ENCODE measurements at regions not wholly inside any gene's neighbourhood (a gene's known extent, or its start where the extent isn't known, plus 50 kb on each side); places are given as distances from the start of the nearest gene placed in this dataset.
A peak's percentile ranks its signal among the peaks of the same experiment; 100 is the strongest.

DNA sequence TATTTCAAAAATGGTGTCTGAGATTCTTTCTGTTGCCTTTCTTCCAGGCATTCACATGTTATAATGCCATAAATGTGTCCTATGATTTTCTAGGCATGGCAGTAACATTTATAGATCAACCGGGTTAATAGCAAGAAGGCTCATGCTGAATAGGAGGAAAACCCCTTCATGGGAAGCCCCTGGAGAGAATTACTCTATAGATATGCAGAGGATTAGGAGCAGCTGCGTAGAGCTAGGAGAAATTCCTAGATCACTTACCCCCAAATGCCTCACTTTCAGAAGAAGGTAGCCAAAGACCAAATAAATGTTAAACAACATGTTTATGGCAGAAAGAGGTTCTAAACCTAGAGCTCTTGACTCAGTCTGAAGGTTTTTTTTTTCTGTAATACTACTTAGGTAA, 153.4 kb upstream of the CTNNA2 start:
- DNase-seq: no peak

DNA sequence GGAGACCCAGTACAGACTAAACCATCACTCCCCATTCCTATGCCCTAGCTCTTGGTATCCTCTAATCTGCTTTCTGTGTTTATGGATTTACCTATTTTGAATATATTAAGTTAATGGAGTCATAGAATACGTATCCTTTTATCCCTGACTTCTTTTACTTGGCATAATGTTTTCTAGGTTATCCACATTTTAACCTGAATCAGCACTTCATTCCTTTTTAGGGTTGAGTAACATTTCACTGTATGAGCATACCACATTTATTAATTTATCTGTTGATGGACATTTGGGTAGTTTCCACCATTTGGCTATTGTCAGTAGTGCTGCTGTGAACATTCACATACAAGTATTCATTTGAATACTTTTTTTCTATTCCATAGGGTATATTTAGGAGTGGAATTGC, 157.3 kb upstream of the CTNNA2 start:
- no peak for DNase-seq

- DNase-seq: no peak
Measured at GRCh38 chr2:79327460-79327859, 167.9 kb upstream of the REG3A start.

GRCh38 chr2:79320871-79321270, 161.3 kb upstream of the REG3A start:
- DNase-seq: no peak

GRCh38 chr2:79294994-79295393, 135.4 kb upstream of the REG3A start:
- DNase-seq: no peak

DNA sequence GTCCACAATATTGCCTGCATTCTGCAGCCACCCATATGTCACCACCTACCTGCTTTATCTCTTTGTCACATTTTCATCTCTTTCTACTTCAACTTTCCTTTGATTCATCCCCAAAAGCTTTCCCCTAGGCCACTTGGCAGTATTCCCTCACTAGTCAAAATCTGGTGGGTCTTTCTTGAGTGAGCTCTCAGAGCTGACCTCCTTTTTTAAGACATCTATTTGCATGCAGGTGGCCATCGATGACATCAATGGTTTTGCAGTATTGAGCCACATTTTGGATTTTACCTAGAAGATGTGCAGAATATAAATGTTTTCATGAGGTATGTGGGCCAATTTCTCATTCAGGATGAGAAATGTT, 133.4 kb upstream of the REG3A start:
- peak in 8 of 56 donors; percentile 1 to 71 (median 12) for DNase-seq

DNA sequence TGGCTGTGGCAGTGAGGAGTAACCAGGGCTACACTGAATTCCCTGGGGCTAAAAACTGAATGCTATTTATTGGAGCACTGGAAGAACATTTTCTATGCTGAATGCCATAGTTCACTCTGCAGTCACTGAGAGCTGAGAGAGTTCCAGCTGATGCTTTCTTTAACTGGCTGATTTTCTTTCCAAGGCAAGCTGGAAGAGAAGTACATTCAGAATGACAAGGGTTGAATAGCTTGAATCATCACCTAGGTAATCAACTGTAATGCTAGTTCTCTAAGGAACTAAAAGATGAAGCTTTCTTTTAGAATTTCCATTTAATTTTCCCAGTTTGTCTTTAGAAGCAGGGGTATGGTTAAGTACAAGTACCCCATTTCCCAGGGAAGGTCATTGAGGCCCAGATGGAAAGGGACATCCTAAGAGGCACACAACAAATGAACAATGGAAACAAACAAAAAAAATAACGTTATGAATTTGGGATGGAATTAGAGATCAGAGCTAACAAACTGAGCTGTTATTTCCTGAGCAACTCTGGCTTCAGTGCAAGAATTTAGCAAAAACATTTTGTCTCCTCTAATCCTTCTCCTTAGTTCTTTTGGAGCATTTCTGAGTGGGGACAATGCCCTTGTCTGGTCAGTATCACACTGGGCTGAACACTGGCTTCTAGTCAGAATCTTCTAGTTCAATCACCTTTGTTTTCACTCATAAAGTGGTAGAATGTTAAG, 132.8 kb upstream of the REG3A start:
- peak in 9 of 56 donors; percentile 2 to 71 (median 7) for DNase-seq

GRCh38 chr2:79275863-79276262, 116.3 kb upstream of the REG3A start:
- DNase-seq: no peak

DNA sequence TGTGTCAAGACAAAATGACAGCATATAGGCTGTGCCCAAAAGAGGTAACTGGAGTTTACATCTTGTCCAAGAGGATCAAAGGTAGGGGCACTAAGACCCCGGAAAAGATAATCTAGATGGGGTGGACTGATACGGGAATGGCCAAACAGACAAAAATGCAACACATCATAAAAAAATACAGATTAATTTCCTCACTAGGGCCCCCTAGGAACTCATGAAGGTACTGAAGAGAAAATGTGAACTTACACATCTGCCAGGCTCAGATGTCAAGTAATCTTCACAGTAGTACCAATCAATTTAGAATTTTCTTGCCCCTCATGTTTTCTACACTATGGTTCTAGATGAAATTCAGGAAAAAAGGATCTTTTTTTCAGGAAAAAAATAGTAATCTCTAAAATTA, 115.6 kb upstream of the REG3A start:
- no peak for DNase-seq

DNA sequence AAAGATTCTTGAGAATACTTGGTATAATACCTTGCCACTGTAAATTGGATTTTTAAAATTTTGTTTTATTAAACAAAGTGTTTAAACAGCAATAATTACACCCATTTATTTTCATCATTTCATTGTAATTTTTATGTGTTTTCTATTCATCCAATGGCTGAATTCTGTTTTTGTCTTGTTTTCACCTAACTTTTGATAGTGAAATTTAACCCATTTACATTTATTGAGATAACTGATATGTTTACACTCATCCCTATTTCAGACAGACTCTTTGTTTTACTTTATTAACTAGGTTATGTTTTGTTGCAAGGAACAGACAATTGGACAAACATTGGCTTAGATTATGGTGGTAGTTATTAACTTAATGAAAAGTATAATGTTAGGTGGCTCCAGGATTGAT, 113.1 kb upstream of the REG3A start:
- no peak for DNase-seq

DNA sequence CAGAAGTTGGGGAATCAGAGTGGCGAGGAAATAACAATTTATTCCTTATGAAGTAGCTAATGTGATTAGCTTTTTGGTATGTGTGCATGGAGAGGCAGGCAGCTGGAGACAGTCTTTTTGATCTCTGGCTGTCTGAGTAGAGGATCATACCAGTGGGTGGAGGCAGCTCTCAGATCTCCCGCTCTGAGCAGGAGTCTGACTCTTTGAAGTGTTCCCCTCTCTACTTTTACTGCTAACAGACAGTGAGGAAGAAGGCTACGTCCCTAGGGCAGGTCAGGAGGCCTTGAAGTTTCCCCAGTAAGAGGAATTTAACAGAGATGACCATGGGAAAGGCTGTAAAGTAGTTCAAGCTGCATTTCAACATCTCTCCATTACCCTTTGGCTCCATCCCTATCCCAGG, 111.9 kb upstream of the REG3A start:
- no peak for DNase-seq

GRCh38 chr2:79260848-79261247, 101.3 kb upstream of the REG3A start:
- DNase-seq: no peak

DNA sequence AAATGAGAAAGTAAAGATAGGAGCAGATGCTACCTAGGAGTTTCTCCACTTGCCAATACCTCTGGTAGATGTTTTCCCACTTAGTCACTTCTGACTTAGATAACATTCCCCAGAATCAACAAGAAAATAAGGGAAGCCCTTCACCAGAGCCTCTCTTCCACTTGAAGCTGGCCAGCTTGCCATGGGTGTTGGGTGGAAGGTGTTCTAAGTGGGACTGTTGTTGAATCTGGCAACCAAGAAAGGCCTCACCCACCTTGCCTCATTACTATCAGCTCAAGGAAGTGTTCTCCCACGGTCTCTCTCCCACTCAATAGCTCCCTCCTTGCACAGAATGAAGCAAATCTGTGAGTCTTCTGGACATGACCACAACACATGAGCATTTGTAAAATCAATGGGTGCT, 100.4 kb upstream of the REG3A start:
- no peak for DNase-seq

- DNase-seq: no peak
Measured at GRCh38 chr2:79259296-79259695, 99.7 kb upstream of the REG3A start.

DNA sequence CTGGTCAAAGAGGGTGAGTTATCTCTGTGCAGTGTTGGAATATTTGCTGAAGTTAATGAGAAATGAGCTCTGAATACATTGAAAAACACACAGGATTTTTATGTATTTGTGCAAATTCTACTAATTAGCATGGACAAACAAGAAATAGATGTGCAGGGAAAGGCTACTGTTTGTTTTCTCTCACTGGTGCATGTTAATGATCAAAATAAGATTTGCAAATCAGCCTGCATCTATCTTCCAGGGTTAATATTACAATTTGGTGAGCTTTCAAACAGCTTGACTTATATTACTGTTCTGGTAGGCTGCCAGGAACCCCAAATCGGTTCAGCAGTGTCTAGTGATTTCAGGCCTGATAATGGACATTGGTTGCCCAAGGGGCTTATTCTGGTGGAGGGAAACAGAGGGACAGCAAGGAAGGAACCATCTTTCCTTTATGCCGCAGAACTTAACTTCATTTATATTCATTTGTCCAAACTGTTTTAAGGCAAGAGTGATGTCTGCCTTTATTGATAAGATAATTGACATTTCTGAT, 93.8 kb upstream of the REG3A start:
- no peak for DNase-seq

DNA sequence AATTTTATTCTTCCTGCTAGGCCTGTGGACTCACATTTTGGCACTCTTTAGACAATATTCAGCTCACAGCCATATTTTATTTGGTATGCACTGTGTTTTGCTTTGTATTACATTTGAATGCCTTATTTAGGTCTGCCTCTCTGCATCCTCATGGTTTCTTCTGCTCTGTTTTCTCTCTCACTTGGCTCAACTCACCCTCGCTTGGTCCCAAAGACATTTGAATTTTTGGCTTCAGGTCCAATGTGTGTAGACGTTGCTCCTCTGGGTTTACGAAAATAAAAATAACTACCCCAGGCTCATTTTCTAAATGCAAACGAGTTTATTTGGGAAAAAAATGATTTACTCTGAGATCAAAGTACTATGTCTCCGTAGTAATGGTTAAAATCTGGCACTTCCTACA, 91.1 kb upstream of the REG3A start:
- no peak for DNase-seq

DNA sequence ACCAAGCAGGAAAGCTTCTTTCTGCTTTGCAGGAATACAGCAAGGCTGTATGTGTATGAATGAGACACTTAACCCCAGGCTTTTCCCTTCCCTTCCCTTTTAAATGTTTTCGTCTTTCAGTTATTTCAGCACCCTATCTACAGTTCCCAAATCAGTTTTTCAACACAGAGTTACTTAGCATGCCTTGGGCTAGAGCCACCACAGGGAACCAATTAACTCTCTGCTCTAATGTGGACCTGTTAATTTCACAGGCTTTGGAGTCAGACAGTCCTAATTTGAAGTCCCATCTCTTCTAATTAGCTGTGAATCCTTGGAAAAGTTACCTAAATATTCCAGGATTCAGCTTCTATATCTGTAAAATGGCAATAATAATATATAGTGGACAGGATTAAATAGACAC, 89.2 kb upstream of the REG3A start:
- no peak for DNase-seq

GRCh38 chr2:79235135-79235534, 75.6 kb upstream of the REG3A start:
- DNase-seq: no peak

DNA sequence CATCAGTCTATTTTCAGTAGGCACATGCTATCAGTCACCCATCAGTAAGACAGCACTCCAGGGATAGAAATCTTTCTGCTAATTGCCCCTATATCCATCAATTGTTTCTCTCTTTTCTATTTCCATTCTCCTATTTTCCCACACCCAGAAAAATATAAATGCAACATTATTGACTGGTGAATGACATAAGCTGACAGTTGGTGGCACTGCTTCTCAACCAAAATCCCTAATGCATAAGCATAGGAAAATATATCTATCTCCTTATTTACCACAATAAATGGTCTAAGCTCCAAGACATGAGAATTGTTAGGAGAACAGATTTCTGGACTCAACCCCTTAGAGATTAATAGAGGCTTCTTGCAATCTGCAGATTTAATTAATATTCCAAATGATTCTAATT, 64.0 kb upstream of the REG3A start:
- DNase-seq: no peak

- DNase-seq: peak in 14 of 56 donors; percentile 1 to 63 (median 10)
Measured at GRCh38 chr2:79219383-79219988, 59.9 kb upstream of the REG3A start.

DNA sequence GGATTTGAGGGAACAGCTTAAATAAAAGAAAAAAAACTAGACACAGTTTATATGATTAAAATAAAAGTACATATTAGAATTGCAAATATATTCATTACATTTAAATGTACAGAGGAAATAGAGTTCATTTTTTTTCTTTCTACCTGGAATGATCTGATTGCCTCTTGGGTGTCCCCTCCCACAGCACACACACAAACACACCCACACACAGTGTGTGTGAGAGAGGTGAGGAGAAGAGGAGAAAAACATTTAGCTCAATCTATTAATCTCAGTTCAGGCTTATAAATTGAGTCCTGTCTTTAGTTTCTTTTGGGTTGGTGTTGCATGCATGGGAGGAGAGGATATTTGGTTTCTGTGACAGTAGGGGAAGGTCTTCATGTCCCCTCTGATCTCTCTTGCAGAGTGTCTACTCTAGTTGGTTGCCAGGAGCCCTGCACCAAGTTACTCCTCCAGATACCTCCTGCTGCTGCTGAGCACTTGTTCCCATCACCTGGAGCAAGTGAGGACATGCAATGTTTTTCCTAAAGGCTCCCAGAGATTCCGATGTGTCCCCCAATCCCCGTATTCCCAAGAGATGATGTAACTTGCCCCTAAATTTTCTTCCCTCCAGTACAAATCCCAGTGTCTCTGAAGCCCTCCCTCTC, 50.8 kb upstream of the REG3A start:
- peak in 1 of 56 donors; percentile 12 for DNase-seq

Measured in nucleus accumbens (tissue), 56 donors.